ENCODE measurements at regions not wholly inside any gene's neighbourhood (a gene's known extent, or its start where the extent isn't known, plus 50 kb on each side); places are given as distances from the start of the nearest gene placed in this dataset.
"Not testable (repeated sequence)": the region's sequence is repeated elsewhere in the genome, so short reads cannot be mapped to it uniquely, and the experiment has no call there.

DNA sequence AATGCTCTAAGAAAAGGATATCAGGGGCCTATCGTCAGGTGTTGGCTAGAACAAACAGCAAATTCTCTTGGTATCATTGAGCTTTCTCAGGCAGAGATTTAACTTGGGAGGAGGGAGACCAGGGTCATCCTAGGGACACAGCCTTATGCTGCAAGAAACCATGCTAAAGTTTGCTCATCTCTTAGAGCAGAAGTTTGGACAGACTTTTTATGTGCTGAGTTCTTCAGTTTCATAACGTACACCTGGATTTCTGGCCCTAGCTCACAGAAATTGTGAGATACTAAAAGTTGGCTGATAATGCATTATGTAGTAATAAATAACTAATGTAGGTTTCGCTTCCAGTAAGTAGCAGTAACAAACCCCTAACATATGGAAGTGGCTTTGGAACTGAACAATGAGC is 1359.8 kb upstream of the CDH9 start:
- no peak overlapping the region for H3K27ac Mint-ChIP-seq
- H3K9me3 Mint-ChIP-seq: peaks cover 3 to 6% of the 10 kb centered on the region in 2 donors
- H3K4me3 Mint-ChIP-seq: no peak overlapping the region
- ATAC-seq (replicated peaks): no peak
- DNase-seq: no peak
- H3K27me3 Mint-ChIP-seq: no peaks in the 10 kb centered on the region
- H3K4me1 Mint-ChIP-seq: no peaks in the 10 kb centered on the region
- no peaks in the 10 kb centered on the region for H3K36me3 Mint-ChIP-seq

DNA sequence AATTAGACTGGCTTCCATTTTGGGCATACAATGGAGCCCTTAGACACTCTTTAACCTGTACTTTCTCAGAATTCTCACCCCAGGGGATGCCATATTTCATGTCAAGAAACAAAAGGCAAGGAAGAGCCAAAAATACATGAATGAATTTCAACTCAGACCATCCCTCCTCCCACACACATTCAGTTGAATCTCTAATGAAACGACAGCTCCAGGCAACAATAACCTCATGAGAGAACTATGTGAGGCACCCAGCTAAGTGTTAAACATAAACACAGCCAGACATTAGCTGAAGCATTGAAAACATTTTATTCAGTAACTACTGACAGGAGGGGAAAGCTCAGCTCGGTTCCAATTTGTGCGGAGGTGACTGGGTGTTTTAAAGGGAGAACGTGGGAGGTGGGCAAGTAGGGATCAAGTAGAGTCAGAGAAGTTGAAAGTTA is 1359.1 kb upstream of the CDH9 start:
- no peaks in the 10 kb centered on the region for H3K4me1 Mint-ChIP-seq
- ATAC-seq (replicated peaks) (no peak), DNase-seq (no peak)
- H3K36me3 Mint-ChIP-seq: no peaks in the 10 kb centered on the region
- no peaks in the 10 kb centered on the region for H3K27me3 Mint-ChIP-seq
- H3K27ac Mint-ChIP-seq: no peak overlapping the region
- H3K4me3 Mint-ChIP-seq: no peak overlapping the region
- peaks cover 3 to 6% of the 10 kb centered on the region in 2 donors for H3K9me3 Mint-ChIP-seq

DNA sequence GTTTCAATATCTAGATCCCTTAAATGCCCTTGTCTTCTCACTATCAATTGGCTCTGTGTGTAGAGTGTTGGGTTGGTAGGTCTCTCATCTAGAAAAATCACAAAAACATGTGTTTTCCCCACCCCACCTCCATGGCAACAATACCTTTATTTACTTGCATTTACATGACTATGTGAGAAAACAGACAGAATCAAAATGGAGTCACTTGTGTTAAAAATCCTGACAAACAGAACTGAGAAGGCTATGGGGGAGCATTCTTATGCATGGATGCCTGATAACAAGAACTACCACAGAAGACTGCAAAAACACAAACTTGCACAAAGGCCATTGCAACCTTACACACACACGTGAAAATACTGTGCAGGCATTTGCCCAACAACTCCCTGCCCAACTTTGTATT is 1352.9 kb upstream of the CDH9 start:
- Mint-ChIP-seq H3K36me3 (no peaks in the 10 kb centered on the region), H3K9me3 (no peaks in the 10 kb centered on the region), H3K4me3 (no peak overlapping the region), H3K27me3 (no peaks in the 10 kb centered on the region), H3K4me1 (no peaks in the 10 kb centered on the region), H3K27ac (no peak overlapping the region)
- ATAC-seq (replicated peaks) (no peak), DNase-seq (no peak)

DNA sequence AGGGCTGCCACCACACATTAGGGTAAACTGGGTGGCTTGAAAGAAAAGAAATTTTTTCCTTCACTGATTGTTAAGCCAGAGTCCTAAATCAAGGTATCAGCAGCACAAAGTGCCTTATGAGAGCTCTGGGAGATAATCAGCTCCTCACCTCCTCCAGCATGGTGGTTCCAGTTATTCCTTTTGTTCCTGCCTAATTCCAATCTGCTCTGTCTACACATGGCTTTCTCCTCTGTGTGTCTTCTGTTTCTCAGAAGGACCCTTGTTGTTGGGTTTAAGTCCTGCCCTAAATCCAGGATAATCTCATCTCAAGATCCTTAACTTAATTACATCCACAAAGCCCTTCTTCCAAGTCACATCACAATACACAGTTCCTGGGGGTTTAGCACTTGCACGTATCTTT is 1352.0 kb upstream of the CDH9 start:
- Mint-ChIP-seq H3K4me1 (no peaks in the 10 kb centered on the region), H3K4me3 (no peak overlapping the region), H3K27ac (no peak overlapping the region), H3K36me3 (no peaks in the 10 kb centered on the region), H3K27me3 (no peaks in the 10 kb centered on the region), H3K9me3 (no peaks in the 10 kb centered on the region)
- DNase-seq (no peak), ATAC-seq (replicated peaks) (no peak)

DNA sequence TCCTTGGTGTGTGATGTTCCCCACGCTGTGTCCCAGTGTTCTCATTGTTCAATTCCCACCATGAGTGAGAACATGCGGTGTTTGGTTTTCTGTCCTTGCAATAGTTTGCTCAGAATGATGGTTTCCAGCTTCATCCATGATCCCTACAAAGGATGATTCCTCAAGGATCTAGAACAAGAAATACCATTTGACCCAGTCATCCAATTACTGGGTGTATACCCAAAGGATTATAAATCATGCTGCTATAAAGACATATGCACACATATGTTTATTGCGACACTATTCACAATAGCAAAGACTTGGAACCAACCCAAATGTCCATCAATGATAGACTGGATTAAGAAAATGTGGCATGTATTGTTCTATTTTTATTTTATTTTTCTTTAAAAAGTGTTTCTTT is 1351.3 kb upstream of the CDH9 start:
- not testable (repeated sequence) for H3K27me3 Mint-ChIP-seq; H3K4me3 Mint-ChIP-seq; H3K4me1 Mint-ChIP-seq; H3K27ac Mint-ChIP-seq; DNase-seq; H3K36me3 Mint-ChIP-seq; ATAC-seq (replicated peaks); H3K9me3 Mint-ChIP-seq

DNA sequence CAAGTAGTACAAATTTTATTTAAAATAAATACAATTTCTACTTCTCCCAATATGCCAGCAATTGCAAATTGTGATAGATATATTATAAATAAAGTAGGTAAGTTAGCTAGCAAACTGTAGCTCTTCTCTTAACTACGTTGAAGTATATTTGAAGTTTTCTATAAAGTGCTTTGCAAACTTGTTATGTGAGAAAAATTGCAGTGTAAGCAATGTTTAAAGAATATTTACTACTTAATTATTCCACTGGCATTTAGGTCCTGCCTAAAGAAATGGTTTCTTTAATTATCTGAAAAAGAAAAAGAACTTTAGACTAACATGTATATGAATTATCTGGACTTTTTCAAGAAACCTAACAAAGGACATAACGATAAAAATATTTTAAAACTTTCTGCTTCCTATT is 1350.0 kb upstream of the CDH9 start:
- H3K27me3 Mint-ChIP-seq: no peaks in the 10 kb centered on the region
- no peak overlapping the region for H3K27ac Mint-ChIP-seq
- no peak for ATAC-seq (replicated peaks)
- H3K4me3 Mint-ChIP-seq: no peak overlapping the region
- no peaks in the 10 kb centered on the region for H3K9me3 Mint-ChIP-seq
- H3K36me3 Mint-ChIP-seq: no peaks in the 10 kb centered on the region
- DNase-seq: no peak
- H3K4me1 Mint-ChIP-seq: no peaks in the 10 kb centered on the region

DNA sequence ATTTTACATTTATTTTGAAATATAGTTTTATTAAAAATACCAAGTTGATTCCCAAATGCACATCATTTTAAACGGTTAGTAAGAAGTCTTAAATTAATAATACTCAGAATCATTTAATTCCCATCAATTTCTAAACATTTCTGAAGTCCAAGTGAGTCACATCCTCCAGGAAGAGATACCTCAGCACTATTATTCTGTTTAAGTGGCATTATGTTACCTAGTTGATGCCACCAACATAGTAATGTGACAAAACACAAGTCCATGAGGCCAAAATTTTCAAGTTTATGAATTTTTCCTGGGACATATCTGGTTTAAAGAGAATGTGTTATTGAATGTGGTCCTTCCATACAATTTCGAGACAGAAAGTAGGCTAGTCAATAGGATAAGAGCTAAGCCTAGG is 1348.3 kb upstream of the CDH9 start:
- no peak overlapping the region for H3K27ac Mint-ChIP-seq
- no peaks in the 10 kb centered on the region for H3K27me3 Mint-ChIP-seq
- no peaks in the 10 kb centered on the region for H3K9me3 Mint-ChIP-seq
- ATAC-seq (replicated peaks): no peak
- no peaks in the 10 kb centered on the region for H3K4me1 Mint-ChIP-seq
- DNase-seq: no peak
- H3K4me3 Mint-ChIP-seq: no peak overlapping the region
- no peaks in the 10 kb centered on the region for H3K36me3 Mint-ChIP-seq

DNA sequence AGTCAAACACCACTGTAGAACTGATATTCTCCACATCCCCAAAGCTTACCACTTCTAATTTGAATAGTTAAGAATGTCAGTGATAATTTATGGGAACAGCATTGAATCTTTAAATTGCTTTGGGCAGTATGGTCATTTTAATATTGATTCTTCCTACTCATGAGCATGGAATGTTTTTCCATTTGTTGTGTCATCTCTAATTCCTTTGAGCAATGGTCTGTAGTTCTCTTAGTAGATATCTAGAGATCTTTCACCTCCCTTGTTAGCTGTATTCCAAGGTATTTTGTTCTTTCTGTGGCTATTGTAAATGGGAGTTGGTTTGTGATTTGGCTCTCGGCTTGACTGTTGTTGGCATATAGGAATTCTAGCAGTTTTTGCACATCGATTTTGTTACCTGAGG is 1341.8 kb upstream of the CDH9 start:
- Mint-ChIP-seq H3K36me3 (no peaks in the 10 kb centered on the region), H3K9me3 (peaks cover 0 to 3% of the 10 kb centered on the region in 2 donors), H3K27ac (no peak overlapping the region), H3K4me1 (no peaks in the 10 kb centered on the region), H3K4me3 (no peak overlapping the region), H3K27me3 (no peaks in the 10 kb centered on the region)
- DNase-seq: no peak
- no peak for ATAC-seq (replicated peaks)

DNA sequence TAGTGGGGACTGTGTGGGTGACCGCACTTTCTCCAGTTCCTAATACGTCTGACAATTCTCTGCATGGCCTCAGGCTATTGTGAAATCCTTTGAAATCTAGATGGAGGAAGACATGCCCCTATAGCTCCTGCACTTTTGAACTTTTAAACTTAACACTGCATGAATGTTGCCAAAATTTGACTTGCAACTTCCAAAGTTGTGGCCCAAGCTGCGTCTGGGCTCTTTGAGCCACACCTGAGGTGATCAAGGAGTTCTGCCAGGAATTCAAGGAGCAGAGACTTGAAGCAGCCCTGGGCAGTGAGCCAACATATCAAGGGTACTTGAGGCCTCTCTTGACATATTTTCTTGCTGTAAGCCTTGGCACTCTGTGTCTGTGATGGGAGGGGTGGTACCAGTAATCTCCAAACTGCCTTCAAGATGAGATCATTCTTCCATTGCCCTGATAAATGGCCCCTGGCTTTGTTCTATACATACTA is 1336.1 kb upstream of the CDH9 start:
- no peak overlapping the region for H3K27ac Mint-ChIP-seq
- no peaks in the 10 kb centered on the region for H3K27me3 Mint-ChIP-seq
- peaks cover 0 to 3% of the 10 kb centered on the region in 2 donors for H3K9me3 Mint-ChIP-seq
- H3K36me3 Mint-ChIP-seq: no peaks in the 10 kb centered on the region
- DNase-seq (no peak), ATAC-seq (replicated peaks) (no peak)
- no peaks in the 10 kb centered on the region for H3K4me1 Mint-ChIP-seq
- no peak overlapping the region for H3K4me3 Mint-ChIP-seq

DNA sequence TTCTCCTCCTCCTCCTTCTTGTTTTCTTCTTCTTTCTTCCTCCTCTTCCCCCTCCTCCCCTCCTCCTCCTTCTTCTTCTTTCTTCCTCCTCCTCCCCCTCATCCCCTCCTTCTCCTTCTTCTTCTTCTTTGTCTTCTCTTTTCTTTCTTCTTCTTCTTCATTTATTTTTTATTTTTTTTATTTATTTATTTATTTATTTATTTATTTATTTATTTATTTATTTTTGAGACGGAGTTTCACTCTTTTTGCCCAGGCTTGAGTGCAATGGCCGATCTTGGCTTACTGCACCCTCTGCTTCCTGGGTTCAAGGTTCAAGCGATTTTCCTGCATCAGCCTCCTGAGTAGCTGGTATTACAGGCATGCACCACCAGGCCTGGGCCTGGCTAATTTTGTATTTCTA is 1332.5 kb upstream of the CDH9 start:
- Mint-ChIP-seq H3K27ac (no peak overlapping the region), H3K27me3 (no peaks in the 10 kb centered on the region), H3K4me3 (no peak overlapping the region), H3K36me3 (no peaks in the 10 kb centered on the region), H3K9me3 (peaks cover 0 to 6% of the 10 kb centered on the region in 2 donors), H3K4me1 (no peaks in the 10 kb centered on the region)
- DNase-seq: no peak
- ATAC-seq (replicated peaks): no peak

DNA sequence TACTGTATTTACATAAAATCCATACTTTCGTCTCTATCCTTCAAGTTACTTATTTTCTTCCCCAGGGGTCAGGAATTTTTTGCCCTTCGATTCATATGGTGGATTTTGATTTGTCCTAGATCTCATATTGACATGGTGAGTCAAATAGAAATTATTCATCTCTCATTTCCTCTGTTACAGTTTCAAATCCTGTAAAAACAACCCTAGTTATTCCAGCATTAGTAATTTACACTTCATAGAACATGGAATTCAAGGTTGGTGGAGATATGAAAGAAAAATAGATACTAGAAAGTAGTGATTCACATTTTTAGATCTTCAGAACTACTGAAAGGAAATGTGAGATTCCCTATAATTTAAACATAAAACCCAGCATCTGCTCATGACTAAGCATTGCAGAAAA is 1331.0 kb upstream of the CDH9 start:
- Mint-ChIP-seq H3K4me1 (no peaks in the 10 kb centered on the region), H3K27me3 (no peaks in the 10 kb centered on the region), H3K36me3 (no peaks in the 10 kb centered on the region), H3K27ac (no peak overlapping the region), H3K9me3 (peaks cover 0 to 6% of the 10 kb centered on the region in 2 donors), H3K4me3 (no peak overlapping the region)
- ATAC-seq (replicated peaks): no peak
- DNase-seq: no peak

DNA sequence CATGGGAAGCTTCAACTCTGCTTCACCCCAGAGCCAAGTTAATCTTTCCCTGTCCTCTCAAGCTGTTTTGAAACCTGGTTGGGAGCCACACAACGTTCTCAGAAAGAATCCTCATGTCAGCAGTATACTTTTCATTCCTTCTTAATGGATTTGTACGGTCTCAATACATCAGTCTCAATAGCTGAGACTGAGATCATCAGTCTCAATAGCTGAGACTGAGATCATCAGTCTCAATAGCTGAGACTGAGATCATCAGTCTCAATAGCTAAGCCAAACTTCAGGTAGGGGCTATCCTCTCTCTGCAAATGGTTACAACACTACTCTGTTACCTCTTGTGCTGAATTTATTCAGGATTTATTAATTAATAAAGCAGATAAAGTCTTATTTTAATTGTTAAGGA is 1317.4 kb upstream of the CDH9 start:
- Mint-ChIP-seq H3K4me1 (no peaks in the 10 kb centered on the region), H3K4me3 (no peak overlapping the region), H3K27ac (no peak overlapping the region), H3K9me3 (peaks cover 5% of the 10 kb centered on the region in 2 donors), H3K36me3 (no peaks in the 10 kb centered on the region), H3K27me3 (no peaks in the 10 kb centered on the region)
- ATAC-seq (replicated peaks): no peak
- no peak for DNase-seq

DNA sequence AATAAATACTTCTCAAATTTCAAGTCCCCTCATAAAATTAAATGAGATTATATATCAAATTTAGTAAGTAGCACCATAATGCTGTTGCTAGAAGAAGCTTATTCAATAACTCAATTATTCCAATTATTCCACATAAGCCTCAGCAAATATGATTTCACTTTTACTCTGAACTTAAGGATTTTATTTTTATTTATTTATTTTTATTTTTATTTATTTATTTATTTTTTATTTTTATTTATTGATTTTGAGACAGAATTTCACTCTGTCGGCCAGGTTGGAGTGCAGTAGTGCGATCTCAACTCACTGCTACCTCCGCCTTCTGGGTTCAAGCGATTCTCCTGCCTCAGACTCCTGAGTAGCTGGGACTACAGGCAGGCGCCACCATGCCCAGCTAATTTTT is 1308.3 kb upstream of the CDH9 start:
- DNase-seq: no peak
- H3K4me1 Mint-ChIP-seq: no peaks in the 10 kb centered on the region
- no peaks in the 10 kb centered on the region for H3K27me3 Mint-ChIP-seq
- no peak overlapping the region for H3K4me3 Mint-ChIP-seq
- H3K36me3 Mint-ChIP-seq: no peaks in the 10 kb centered on the region
- H3K27ac Mint-ChIP-seq: no peak overlapping the region
- H3K9me3 Mint-ChIP-seq: peaks cover 7% of the 10 kb centered on the region in 2 donors
- ATAC-seq (replicated peaks): no peak

DNA sequence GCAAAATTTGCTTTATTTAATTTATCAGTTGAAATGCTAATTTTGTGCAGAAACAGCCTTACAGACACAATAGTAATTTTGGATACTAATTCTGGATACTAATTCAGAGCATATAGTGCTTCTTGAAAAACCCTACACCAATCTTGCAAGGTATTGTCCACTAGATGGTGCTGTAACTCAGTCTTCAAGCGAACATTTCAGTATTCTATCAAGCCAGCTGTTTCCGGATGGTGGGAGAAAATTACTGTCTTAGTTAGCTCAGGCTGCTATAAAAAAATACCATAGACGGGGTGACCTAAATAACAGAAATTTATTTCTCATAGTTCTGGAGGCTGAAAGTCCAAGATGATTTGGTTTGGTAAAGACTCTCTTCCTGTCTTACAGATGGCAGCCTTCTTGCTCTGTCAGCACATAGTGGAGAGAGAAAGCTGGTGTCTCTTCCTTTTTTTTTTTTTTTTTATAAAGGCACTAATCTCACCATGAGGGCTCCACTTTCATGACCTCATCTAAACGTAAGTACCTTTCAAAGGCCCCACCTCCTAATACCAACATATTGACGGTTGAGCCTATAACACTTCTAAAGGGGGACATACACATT is 1306.5 kb upstream of the CDH9 start:
- ATAC-seq (replicated peaks) (peak; percentile 49 to 50), DNase-seq (no peak)
- Mint-ChIP-seq H3K36me3 (no peaks in the 10 kb centered on the region), H3K27ac (no peak overlapping the region), H3K27me3 (no peaks in the 10 kb centered on the region), H3K4me1 (no peaks in the 10 kb centered on the region), H3K9me3 (peaks cover 4 to 6% of the 10 kb centered on the region in 2 donors), H3K4me3 (no peak overlapping the region)

DNA sequence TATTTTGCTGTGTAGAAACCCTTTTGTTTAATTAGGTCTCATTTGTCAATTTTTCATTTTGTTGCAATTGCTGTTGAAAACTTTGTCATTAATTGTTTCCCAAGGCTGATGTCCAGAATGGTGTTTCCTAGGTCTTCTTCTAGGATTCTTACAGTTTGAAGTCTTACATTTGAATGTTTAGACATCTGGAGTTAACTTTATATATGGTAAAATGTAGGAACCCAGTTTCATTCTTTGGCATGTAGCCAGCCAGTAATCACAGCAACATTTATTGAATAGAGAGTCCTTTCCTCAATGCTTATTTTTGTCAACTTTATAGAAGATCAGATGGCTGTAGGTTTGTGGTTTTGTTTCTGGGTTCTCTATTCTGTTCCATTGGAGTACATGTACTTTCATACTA is 1290.8 kb upstream of the CDH9 start:
- ATAC-seq (replicated peaks) (no peak), DNase-seq (no peak)
- H3K4me1 Mint-ChIP-seq: no peaks in the 10 kb centered on the region
- no peak overlapping the region for H3K4me3 Mint-ChIP-seq
- no peaks in the 10 kb centered on the region for H3K36me3 Mint-ChIP-seq
- H3K27ac Mint-ChIP-seq: no peak overlapping the region
- peaks cover 3 to 4% of the 10 kb centered on the region in 2 donors for H3K9me3 Mint-ChIP-seq
- no peaks in the 10 kb centered on the region for H3K27me3 Mint-ChIP-seq

DNA sequence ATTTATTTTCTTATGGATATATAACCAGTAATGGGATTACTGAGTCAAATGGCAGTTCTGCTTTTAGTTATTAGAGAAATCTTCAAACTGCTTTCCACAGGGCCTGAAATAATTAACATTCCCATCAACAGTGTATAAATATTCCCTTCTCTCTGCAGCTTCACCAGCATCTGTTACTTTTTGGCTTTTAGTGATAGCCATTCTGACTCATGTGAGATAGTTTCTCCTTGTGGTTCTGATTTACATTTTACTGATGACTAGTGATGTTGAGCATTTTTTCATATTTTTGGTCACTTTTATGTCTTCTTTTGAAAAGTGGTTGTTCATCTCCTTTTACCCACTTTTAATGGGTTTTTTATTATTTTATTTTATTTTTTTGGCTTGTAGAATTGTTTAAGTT is 1290.3 kb upstream of the CDH9 start:
- ATAC-seq (replicated peaks) (no peak), DNase-seq (no peak)
- Mint-ChIP-seq H3K9me3 (peaks cover 4% of the 10 kb centered on the region in 2 donors), H3K4me3 (no peak overlapping the region), H3K27me3 (no peaks in the 10 kb centered on the region), H3K36me3 (no peaks in the 10 kb centered on the region), H3K27ac (no peak overlapping the region), H3K4me1 (no peaks in the 10 kb centered on the region)
